H1 (cell line): ENCODE measurements at regions not wholly inside any gene's neighbourhood (a gene's known extent, or its start where the extent isn't known, plus 50 kb on each side); places are given as distances from the start of the nearest gene placed in this dataset.

ENCODE experiments used
- CTCF ChIA-PET: fragments of 300-600 bp; sonication (Branson Sonifier 250); formaldehyde crosslinking; loops from one replicate; lab custom pipeline; 2021; ENCODE audit not compliant: partially characterized antibody; lab: Charles Lee
- POLR2A ChIA-PET: fragments of 300-600 bp; sonication (Branson Sonifier 250); formaldehyde crosslinking; loops from one replicate; lab custom pipeline; 2021; ENCODE audit warnings: inconsistent platforms; ENCODE audit not compliant: partially characterized antibody; lab: Charles Lee
- DNase-seq, 2 experiments: peaks; one replicate each; pipeline versions ENCODE4 v3.0.0 to v3.0.0-alpha.2; 2010 to 2022; ENCODE audit warnings: low spot score in 2 of 2, low read depth in 1 of 2, mixed read lengths in 1 of 2
- FAIRE-seq: peaks from 2 replicates; lab custom pipeline; 2011; peaks lifted over from hg19 to GRCh38; lab: Jason Lieb, UNC
- H2AFZ ChIP-seq: 2 replicates; pipeline ENCODE4 v1.8.1; 2012; ENCODE audit warnings: low read length, inconsistent platforms
- H2AK5ac ChIP-seq: 2 replicates; pipeline ENCODE4 v1.6.1; 2013; ENCODE audit warnings: low read depth, low read length
- H2BK120ac ChIP-seq: replicated peaks from 2 replicates; pipeline ENCODE3; 2013; ENCODE audit warnings: low read depth, low read length, inconsistent platforms
- H2BK12ac ChIP-seq: 2 replicates; pipeline ENCODE4 v1.6.1; 2013; ENCODE audit warnings: low read depth, low read length
- H2BK15ac ChIP-seq: 2 replicates; pipeline ENCODE4 v1.6.1; 2013; ENCODE audit warnings: low read length
- H2BK20ac ChIP-seq: 2 replicates; pipeline ENCODE4 v1.6.1; 2013; ENCODE audit warnings: low read length
- H2BK5ac ChIP-seq: 2 replicates; pipeline ENCODE4 v1.6.1; 2013; ENCODE audit warnings: low read depth, low read length
- H3K14ac ChIP-seq: 2 replicates; pipeline ENCODE4 v1.6.1; 2013; ENCODE audit warnings: inconsistent platforms; ENCODE audit not compliant: insufficient read length
- H3K18ac ChIP-seq: 2 replicates; pipeline ENCODE4 v1.6.1; 2013; ENCODE audit warnings: low read length; ENCODE audit errors: extremely low read depth
- H3K23ac ChIP-seq: 2 replicates; pipeline ENCODE4 v1.6.1; 2013; ENCODE audit warnings: inconsistent platforms; ENCODE audit not compliant: insufficient read length
- H3K23me2 ChIP-seq: 2 replicates; pipeline ENCODE4 v1.6.1; 2013; ENCODE audit warnings: low read depth, low read length
- H3K27ac ChIP-seq: 2 replicates; pipeline ENCODE4 v1.6.1; 2011; ENCODE audit warnings: low read depth, low read length, inconsistent platforms
- H3K27me3 ChIP-seq, 4 experiments: replicated peaks in 1 of 4; 1 replicate in 1 of 4; 2 replicates in 3 of 4; pipeline versions ENCODE4 v1.6.1 to v1.8.1; 2011 to 2013; ENCODE audit warnings: low read length in 3 of 4, mild to moderate bottlenecking in 3 of 4, inconsistent platforms in 2 of 4, mixed read lengths in 2 of 4, moderate library complexity in 1 of 4; ENCODE audit not compliant: control insufficient read depth in 3 of 4, insufficient read depth in 3 of 4; ENCODE audit errors: extremely low read depth in 1 of 4
- H3K36me3 ChIP-seq, 4 experiments: 2 replicates each; pipeline versions ENCODE4 v1.6.1 to v1.8.1; 2011 to 2013; ENCODE audit warnings: mild to moderate bottlenecking in 4 of 4, low read length in 3 of 4, moderate library complexity in 2 of 4, control low read depth in 1 of 4, inconsistent platforms in 1 of 4; ENCODE audit not compliant: insufficient read depth in 4 of 4, control insufficient read depth in 2 of 4
- H3K4ac ChIP-seq: replicated peaks from 2 replicates; pipeline ENCODE3; 2013; ENCODE audit warnings: low read length, low read depth, mixed read lengths, inconsistent platforms; ENCODE audit not compliant: insufficient read length
- H3K4me1 ChIP-seq, 4 experiments: replicated peaks in 1 of 4; 1 replicate in 1 of 4; 2 replicates in 3 of 4; pipeline versions ENCODE4 v1.6.1 to v1.8.1; 2011 to 2013; ENCODE audit warnings: low read length in 3 of 4, inconsistent platforms in 2 of 4, mixed read lengths in 1 of 4; ENCODE audit not compliant: insufficient read depth in 4 of 4, control insufficient read depth in 3 of 4
- H3K4me2 ChIP-seq, 2 experiments: 2 replicates each; pipeline versions ENCODE4 v1.6.1 to v1.8.1; 2011 to 2013; ENCODE audit warnings: low read depth in 2 of 2, low read length in 2 of 2, control low read depth in 1 of 2, inconsistent platforms in 1 of 2, mild to moderate bottlenecking in 1 of 2; ENCODE audit not compliant: insufficient read depth in 1 of 2
- H3K4me3 ChIP-seq, 4 experiments: fragments of 200-600, 300-600 bp in 1 of 4; sonication (generic), shearing (Covaris generic), sonication (Bioruptor Twin) in 1 of 4; 2 replicates each; pipeline versions ENCODE4 v1.5.1 to v1.8.1; 2011 to 2016; ENCODE audit warnings: low read length in 4 of 4, low read depth in 3 of 4, control low read depth in 2 of 4, inconsistent platforms in 2 of 4, mild to moderate bottlenecking in 2 of 4, mixed read lengths in 1 of 4, moderate library complexity in 1 of 4; ENCODE audit not compliant: insufficient read depth in 2 of 4; ENCODE audit errors: extremely low read depth in 1 of 4
- H3K56ac ChIP-seq: replicated peaks from 2 replicates; pipeline ENCODE3; 2013; ENCODE audit warnings: low read depth, mild to moderate bottlenecking, mixed read lengths, low read length, inconsistent platforms; ENCODE audit not compliant: insufficient read length
- H3K79me1 ChIP-seq: 2 replicates; pipeline ENCODE4 v1.6.1; 2013; ENCODE audit warnings: low read depth, low read length, control low read depth
- H3K79me2 ChIP-seq, 2 experiments: 2 replicates each; pipeline versions ENCODE4 v1.6.1 to v1.8.1; 2012 to 2013; ENCODE audit warnings: low read length in 2 of 2, mild to moderate bottlenecking in 2 of 2, inconsistent platforms in 1 of 2; ENCODE audit not compliant: insufficient read depth in 2 of 2, control insufficient read depth in 1 of 2
- H3K9ac ChIP-seq, 4 experiments: replicated peaks in 1 of 4; 1 replicate in 1 of 4; 2 replicates in 3 of 4; pipeline versions ENCODE4 v1.6.1 to v1.8.1; 2011 to 2013; ENCODE audit warnings: low read depth in 3 of 4, low read length in 3 of 4, control low read depth in 2 of 4, mild to moderate bottlenecking in 2 of 4, moderate library complexity in 2 of 4, inconsistent platforms in 1 of 4; ENCODE audit errors: extremely low read depth in 1 of 4
- H3K9me3 ChIP-seq, 2 experiments: 2 replicates each; pipeline versions ENCODE4 v1.6.1 to v1.8.1; 2012 to 2013; ENCODE audit warnings: mild to moderate bottlenecking in 2 of 2, moderate library complexity in 2 of 2, control low read depth in 1 of 2, inconsistent platforms in 1 of 2, low read depth in 1 of 2, low read length in 1 of 2, mixed read lengths in 1 of 2; ENCODE audit not compliant: insufficient read depth in 2 of 2
- H4K20me1 ChIP-seq, 2 experiments: replicated peaks in 1 of 2; 2 replicates each; pipeline versions ENCODE3 to v1.8.1; 2011 to 2013; ENCODE audit warnings: inconsistent platforms in 2 of 2, low read length in 2 of 2, mild to moderate bottlenecking in 1 of 2; ENCODE audit not compliant: insufficient read depth in 2 of 2, control insufficient read depth in 1 of 2
- H4K5ac ChIP-seq: 2 replicates; pipeline ENCODE4 v1.6.1; 2013; ENCODE audit warnings: low read length, low read depth, mixed read lengths, inconsistent platforms; ENCODE audit not compliant: insufficient read length
- H4K8ac ChIP-seq: 2 replicates; pipeline ENCODE4 v1.8.0; 2013; ENCODE audit warnings: mild to moderate bottlenecking, moderate library complexity, low read length, inconsistent platforms; ENCODE audit not compliant: insufficient read depth; ENCODE audit errors: extremely low read depth
- H4K91ac ChIP-seq: replicated peaks from 2 replicates; pipeline ENCODE3; 2013; ENCODE audit warnings: low read length, mixed read lengths, inconsistent platforms; ENCODE audit not compliant: insufficient read length
- EP300 ChIP-seq, 2 experiments: IDR thresholded peaks; 1 replicate in 1 of 2; 2 replicates in 1 of 2; pipeline ENCODE4 v1.6.1; 2011 to 2012; ENCODE audit warnings: low read depth in 2 of 2, low read length in 2 of 2, mild to moderate bottlenecking in 2 of 2, borderline replicate concordance in 1 of 2, inconsistent platforms in 1 of 2, moderate library complexity in 1 of 2
- FOSL1 ChIP-seq: IDR thresholded peaks from 2 replicates; pipeline ENCODE4 v1.6.1; 2011; ENCODE audit warnings: mild to moderate bottlenecking, low read depth, low read length, moderate library complexity; ENCODE audit not compliant: insufficient read depth
- GTF2F1 ChIP-seq: IDR thresholded peaks from 2 replicates; pipeline ENCODE4 v1.6.1; 2012; ENCODE audit warnings: low read depth, low read length, improper control_type of control experiment, borderline replicate concordance
- HDAC2 ChIP-seq, 2 experiments: fragments of 300-600 bp in 1 of 2; sonication (generic) in 1 of 2; IDR thresholded peaks; 2 replicates each; pipeline ENCODE4 v1.6.1; 2011 to 2012; ENCODE audit warnings: low read depth in 2 of 2, low read length in 2 of 2, mild to moderate bottlenecking in 2 of 2, moderate library complexity in 2 of 2, borderline replicate concordance in 1 of 2, inconsistent platforms in 1 of 2
- JUN ChIP-seq: IDR thresholded peaks from 2 replicates; pipeline ENCODE4 v1.6.1; 2011; ENCODE audit warnings: low read depth, mild to moderate bottlenecking, improper control_type of control experiment, low read length
- KDM4A ChIP-seq: IDR thresholded peaks from one replicate; pipeline ENCODE4 v1.7.1; 2012; ENCODE audit warnings: low read depth, mild to moderate bottlenecking, moderate library complexity, low read length, inconsistent platforms; ENCODE audit not compliant: severe bottlenecking
- SIRT6 ChIP-seq: IDR thresholded peaks from one replicate; pipeline ENCODE4 v1.7.1; 2012; ENCODE audit warnings: low read length, inconsistent platforms
- TCF12 ChIP-seq: IDR thresholded peaks from 2 replicates; pipeline ENCODE4 v1.6.1; 2011; ENCODE audit warnings: low read depth, mild to moderate bottlenecking, low read length
- YY1 ChIP-seq: IDR thresholded peaks from 2 replicates; pipeline ENCODE4 v1.6.1; 2011; ENCODE audit warnings: low read depth, mild to moderate bottlenecking, low read length
- WGBS, 2 experiments: shearing (Covaris generic) in 1 of 2; methylation state at CpG; one replicate each; pipeline versions ENCODE4 v1.1.6 to v1.1.7; 2013 to 2015; ENCODE audit warnings: low lambda C conversion rate in 2 of 2, mixed read lengths in 2 of 2, inconsistent platforms in 1 of 2, low coverage in 1 of 2, missing lambda C conversion rate in 1 of 2; ENCODE audit not compliant: insufficient replicate concordance in 2 of 2, insufficient coverage in 1 of 2, insufficient read length in 1 of 2; ENCODE audit errors: extremely low coverage in 1 of 2, missing lambda C conversion rate in 1 of 2; 5-methylcytosine and 5-hydroxymethylcytosine counted together
- TF ChIP-seq, protein P1 (sequence below): IDR thresholded peaks from 2 replicates; pipeline ENCODE4 v1.6.1; 2012; ENCODE audit warnings: low read length, inconsistent platforms
- TF ChIP-seq, protein P2 (sequence below): IDR thresholded peaks from 2 replicates; pipeline ENCODE4 v1.6.1; 2012; ENCODE audit warnings: inconsistent platforms

DNA sequence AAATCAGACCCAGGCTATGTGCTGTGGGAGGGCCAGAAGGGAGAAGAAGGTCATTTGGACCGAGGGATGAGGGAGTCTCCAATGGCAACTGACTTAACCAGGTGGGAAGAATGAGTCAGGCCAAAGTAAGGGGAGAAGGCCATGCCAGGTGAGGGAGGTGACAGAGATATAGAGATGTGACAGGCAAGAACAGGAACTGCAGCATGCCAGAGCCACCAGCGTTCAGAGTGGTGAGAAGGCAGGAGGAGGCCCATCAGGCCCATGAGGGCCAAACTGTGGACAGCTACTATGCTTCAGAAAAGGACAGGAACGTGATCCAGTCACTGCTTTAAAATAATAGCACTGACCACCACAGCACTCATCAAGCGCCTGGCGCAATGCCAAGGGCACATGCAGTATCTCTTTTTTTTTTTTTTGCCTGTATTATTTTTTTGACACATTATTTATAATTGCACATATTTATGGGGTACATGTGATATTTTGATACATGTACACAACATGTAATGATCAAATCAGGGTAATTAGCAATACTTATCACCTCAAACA lies 154.3 kb upstream of the IGF1R start:
- H3K4me1 ChIP-seq, result no peaks in the 10 kb centered on the region
- H3K27ac ChIP-seq, result no peak overlapping the region
- POLR2A ChIA-PET, result interaction anchor here (0.6 kb wide), 1 partner anchor 73 kb away, joined by 3 read pairs; no protein-coding TSS in a partner anchor
- no peak for DNase-seq
- H2BK120ac ChIP-seq, result no peak overlapping the region
- H2BK15ac ChIP-seq, result no peak overlapping the region
- H3K4ac ChIP-seq, result no peak overlapping the region
- WGBS, 2 experiments, result 91% methylated on average over 5 of the region's 5 CpGs; no CpG with 5 or more reads in 1 of the 2 experiments
- no peak overlapping the region for H2BK5ac ChIP-seq
- no peak overlapping the region for H2AFZ ChIP-seq
- no peak overlapping the region for H2AK5ac ChIP-seq
- no peak for FAIRE-seq
- no peak overlapping the region for H3K4me2 ChIP-seq
- no peaks in the 10 kb centered on the region for H3K79me2 ChIP-seq
- H3K9ac ChIP-seq, result no peak overlapping the region
- no peaks in the 10 kb centered on the region for H3K79me1 ChIP-seq
- no peak overlapping the region for H3K23ac ChIP-seq
- no peak overlapping the region for H4K8ac ChIP-seq
- H3K18ac ChIP-seq, result no peak overlapping the region
- CTCF ChIA-PET, result interaction anchor here (0.7 to 1.3 kb wide), 2 partner anchors 10 to 582 kb away, joined by 3 read pairs; no protein-coding TSS in a partner anchor
- H3K14ac ChIP-seq, result no peak overlapping the region
- no peak overlapping the region for H4K91ac ChIP-seq
- no peak overlapping the region for H2BK20ac ChIP-seq
- H4K5ac ChIP-seq, result no peak overlapping the region
- H3K23me2 ChIP-seq, result no peaks in the 10 kb centered on the region
- no peaks in the 10 kb centered on the region for H3K36me3 ChIP-seq
- no peaks in the 10 kb centered on the region; a peak in 1 of 7 replicates for H3K27me3 ChIP-seq
- H2BK12ac ChIP-seq, result no peak overlapping the region
- H3K9me3 ChIP-seq, result peaks cover 9 to 16% of the 10 kb centered on the region in 2 experiments
- H4K20me1 ChIP-seq, result no peaks in the 10 kb centered on the region
- no peak overlapping the region for H3K4me3 ChIP-seq
- H3K56ac ChIP-seq, result no peak overlapping the region
- TF ChIP-seq EP300 (IDR thresholded peaks at IDR 0.05; ENCODE audit: borderline replicate concordance in 1 of 2, low read depth in 2 of 2, low read length in 2 of 2) (no peak), KDM4A (no peak), JUN (no peak), HDAC2 (IDR thresholded peaks at IDR 0.05; ENCODE audit: borderline replicate concordance in 1 of 2, low read depth in 2 of 2, low read length in 2 of 2) (no peak), GTF2F1 (no peak), FOSL1 (no peak), TCF12 (no peak), SIRT6 (no peak), YY1 (no peak)
- TF ChIP-seq, protein P1, sequence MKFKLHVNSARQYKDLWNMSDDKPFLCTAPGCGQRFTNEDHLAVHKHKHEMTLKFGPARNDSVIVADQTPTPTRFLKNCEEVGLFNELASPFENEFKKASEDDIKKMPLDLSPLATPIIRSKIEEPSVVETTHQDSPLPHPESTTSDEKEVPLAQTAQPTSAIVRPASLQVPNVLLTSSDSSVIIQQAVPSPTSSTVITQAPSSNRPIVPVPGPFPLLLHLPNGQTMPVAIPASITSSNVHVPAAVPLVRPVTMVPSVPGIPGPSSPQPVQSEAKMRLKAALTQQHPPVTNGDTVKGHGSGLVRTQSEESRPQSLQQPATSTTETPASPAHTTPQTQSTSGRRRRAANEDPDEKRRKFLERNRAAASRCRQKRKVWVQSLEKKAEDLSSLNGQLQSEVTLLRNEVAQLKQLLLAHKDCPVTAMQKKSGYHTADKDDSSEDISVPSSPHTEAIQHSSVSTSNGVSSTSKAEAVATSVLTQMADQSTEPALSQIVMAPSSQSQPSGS, result no peak
- TF ChIP-seq, protein P2, sequence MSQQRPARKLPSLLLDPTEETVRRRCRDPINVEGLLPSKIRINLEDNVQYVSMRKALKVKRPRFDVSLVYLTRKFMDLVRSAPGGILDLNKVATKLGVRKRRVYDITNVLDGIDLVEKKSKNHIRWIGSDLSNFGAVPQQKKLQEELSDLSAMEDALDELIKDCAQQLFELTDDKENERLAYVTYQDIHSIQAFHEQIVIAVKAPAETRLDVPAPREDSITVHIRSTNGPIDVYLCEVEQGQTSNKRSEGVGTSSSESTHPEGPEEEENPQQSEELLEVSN, result no peak
